NCI-H510A treated with DMSO at 0.1 percent for 48 hours (cell line): ENCODE measurements at regions not wholly inside any gene's neighbourhood (a gene's known extent, or its start where the extent isn't known, plus 50 kb on each side); places are given as distances from the start of the nearest gene placed in this dataset.

ENCODE experiments used
- DNase-seq: peaks from one replicate; lab custom pipeline; 2025; lab: John Stamatoyannopoulos, UW

DNA sequence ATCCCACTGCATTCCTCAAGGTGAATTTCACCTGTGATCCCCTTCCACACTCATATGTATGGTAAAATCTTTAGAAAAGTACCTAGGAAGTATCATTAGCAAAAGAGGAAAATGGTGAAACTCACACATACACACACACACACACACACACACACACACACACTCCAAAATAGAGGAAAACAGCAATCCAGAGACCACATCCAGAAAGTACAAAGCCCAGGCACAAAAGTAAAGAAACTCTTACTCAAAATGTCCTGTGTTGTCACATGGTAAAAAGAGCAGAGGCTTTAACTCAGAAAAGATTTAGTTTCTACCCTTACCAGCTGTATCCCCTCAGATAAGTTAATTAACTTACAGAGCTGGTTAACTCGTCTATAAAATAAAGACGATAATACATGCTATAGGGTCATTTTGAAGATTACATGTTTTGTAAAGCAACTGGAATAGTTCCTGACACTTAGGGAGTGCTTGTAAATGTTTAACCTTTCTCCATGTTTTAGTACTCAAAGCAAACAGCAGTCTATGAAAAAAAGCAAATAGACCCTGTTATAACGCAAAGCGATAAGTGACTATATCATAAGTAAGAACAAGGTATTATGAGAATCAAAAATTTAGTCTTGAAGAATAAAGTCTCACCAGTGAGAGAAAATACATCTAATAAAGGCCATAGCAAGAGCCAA is 360.0 kb upstream of the LRATD1 start:
- DNase-seq = no peak

DNA sequence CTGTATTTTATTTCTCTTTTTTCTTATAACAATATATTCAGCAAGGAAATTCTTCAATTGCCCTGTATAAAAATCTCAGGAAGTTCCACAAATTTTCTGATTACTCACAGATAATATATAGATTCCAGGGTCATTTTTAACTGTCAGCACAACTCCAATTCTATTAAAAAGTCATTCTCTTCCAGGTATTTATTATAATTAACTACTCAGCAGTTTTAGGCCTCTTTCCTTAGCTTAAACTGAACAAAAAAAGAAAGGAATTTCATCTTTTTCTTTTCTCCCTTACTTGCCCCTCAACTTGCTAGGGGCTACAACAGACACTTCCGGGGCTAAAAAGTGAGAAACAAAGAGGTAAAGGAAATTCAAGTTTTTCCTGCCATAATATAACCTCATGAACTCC is 358.9 kb upstream of the LRATD1 start:
- no peak for DNase-seq

DNA sequence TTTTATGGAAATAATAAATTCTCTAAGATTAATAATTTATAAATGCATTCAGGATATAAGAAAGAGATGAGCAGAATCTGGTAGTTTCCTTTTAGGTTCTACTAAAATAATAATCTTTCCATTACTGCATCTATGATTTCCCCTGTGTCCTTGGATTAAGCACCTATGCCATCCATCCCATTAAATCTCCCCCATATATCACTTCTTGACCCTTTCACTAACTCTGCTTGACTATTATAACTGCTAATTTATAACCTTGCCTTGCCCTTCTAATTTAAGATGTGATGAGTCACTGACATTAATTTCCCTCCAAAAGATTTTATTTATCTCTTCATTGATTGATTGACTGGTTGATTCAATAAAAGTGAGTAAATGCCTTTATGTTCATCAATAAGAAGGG is 348.3 kb upstream of the LRATD1 start:
- DNase-seq = no peak

DNA sequence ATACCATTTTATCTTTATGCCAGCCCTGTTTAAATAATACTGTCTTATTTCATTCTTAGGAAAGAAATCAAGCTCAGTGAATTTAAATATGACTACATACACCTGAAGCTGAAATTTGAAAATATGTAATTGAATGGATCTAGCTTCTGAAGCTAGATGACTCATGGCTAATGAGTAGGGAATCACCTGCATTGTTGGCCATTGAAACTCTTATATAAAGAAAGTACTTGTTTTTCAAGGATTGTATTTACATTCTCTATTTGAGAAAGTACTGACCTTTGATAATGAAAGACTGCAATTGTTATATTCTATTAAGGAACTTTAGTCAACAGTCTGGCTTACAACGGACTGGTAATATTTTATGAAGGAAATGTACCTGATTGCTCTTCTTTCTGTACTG is 346.7 kb upstream of the LRATD1 start:
- peak; percentile 51 for DNase-seq

DNA sequence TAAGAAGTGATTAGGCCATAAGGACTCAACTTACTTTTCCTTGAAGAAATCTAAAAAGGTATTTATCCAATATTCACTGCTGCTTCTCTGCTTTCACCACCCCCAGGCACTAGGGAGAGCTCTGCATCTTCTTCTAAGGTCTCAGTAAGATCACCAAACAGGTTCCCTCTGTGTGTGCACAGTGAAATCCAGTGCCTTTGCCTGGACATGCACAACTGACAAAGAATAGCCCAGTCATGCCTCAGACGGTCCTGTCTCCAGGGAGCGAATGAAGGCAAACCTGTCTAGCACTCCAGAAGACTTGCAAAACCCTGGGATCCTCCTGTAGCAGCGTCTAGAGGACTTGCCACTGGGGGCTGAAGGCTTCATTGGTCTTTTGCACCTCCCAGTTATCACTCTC is 344.5 kb upstream of the LRATD1 start:
- DNase-seq = peak; percentile 68

DNA sequence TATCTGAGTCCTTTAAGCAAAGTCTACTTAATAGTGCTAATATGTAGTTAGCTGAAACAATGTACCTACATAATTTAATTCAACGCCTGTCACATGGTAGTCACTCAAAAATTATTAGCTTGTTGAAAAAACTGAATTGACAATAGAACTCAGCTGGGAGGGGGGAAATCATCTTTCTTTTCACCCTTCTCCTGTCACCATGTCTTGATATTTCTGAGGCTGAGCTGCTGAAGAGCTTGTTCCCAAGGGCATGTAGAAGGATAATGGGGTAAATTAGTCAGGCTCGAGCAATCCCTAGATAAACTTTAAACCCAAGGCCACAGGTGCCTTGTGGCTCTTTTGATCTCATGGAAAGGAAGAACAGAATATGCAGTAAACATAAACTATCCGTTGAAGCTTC is 339.6 kb upstream of the LRATD1 start:
- no peak for DNase-seq

DNA sequence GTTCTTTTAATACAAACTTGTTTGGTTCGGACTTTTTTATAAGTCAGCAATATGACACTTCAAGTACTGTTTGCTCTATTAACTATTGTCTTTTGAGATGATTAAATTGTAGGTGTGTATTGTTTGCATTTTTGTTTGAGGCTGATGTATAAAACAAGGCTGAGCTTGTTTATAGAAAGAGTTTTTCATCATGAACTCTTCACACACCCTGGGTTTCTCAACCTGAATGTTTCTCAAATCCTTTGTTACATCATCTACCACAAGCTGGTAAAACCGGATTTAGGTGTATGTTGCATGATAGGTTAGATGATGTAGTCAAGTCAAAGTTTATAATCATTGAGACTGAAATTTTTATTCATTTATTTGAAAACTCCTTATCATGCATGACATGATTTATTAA is 335.2 kb upstream of the LRATD1 start:
- DNase-seq = peak; percentile 78

DNA sequence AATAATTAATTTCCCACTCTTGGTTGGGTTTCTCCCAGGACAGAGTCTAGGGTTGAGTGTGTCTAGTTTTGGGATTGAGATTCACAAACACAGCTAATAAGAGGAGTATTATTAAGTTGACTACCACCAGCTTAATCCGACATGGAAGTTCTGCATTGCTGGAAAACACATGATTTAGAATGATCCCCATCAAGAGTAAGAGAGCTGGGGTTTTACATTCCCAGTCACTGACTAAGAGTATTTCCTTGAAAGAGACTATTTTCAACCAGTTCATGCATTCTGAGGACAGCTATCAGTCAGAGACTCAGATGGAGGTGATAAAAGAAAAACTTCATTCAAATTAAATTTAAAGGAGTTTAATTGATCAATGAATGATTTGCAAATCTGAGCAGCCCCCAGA is 334.6 kb upstream of the LRATD1 start:
- no peak for DNase-seq

DNA sequence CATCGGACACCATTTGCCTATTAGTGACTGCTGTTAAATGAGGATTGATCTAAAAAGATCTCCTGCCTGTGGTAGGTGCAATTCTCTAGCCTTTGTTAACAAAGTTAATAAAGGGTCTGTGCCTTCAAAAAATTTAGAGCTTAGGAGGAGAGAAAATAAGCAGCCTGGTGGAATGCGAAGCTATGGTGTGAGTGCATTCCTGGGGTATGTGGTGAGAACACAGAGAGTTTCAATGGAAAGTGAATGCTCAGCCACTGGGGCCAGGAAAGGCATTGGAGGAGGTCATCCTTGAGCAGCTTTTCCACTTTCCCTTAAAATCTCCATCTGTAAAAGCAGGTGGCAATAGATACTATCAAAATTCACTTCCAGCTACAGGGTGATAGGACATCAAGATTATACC is 331.2 kb upstream of the LRATD1 start:
- DNase-seq = no peak

DNA sequence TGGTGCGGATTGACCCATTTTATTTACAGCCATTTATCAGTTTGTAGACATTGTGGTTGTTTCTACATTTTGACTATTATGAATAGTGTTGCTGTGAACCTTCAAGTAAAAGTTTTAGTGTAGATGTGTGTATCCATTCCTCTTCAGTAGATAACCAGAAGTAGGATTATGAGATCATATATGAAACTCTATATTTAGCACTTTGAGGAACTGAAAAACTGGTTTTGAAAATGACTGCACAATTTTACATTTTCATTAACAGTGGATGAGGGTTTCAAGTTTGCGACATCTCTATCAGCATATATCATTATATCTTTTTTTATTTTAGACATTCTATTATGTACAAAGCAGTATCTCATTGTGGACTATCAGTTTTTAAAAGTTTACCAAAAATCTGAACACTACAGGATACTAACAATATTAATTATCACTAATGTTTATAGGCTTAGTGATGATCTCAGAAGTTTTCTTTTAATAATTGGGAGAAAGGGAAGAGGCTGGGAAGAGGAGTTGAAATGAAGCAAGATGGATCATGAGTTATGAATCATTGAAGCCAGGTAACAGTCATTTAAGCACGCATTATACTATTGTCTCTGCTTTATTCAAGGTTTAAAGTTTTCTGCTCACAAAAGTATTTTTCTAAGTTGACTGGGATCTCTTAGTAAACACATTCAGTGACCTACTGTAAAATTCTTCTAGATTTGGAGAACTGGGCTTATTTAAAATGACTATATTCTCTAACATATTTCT is 329.0 kb upstream of the LRATD1 start:
- DNase-seq = no peak

DNA sequence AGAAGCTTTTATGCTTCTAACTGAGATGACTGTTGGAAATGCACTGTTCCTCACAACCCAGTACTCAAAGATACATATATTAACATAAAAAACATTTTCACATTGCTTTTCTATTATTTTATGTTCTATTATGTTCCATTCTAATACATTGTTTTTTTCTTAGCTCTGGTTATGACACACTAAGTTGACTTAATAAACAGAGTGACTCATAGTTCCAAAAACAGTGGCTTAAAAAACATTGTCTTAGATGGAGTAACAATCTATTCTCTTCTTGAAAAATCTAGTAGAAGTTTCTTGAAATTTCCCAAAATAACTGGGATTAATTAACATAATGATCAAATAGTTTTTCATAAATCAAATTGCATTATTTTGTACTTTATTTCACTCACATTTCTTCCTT is 328.2 kb upstream of the LRATD1 start:
- no peak for DNase-seq

DNA sequence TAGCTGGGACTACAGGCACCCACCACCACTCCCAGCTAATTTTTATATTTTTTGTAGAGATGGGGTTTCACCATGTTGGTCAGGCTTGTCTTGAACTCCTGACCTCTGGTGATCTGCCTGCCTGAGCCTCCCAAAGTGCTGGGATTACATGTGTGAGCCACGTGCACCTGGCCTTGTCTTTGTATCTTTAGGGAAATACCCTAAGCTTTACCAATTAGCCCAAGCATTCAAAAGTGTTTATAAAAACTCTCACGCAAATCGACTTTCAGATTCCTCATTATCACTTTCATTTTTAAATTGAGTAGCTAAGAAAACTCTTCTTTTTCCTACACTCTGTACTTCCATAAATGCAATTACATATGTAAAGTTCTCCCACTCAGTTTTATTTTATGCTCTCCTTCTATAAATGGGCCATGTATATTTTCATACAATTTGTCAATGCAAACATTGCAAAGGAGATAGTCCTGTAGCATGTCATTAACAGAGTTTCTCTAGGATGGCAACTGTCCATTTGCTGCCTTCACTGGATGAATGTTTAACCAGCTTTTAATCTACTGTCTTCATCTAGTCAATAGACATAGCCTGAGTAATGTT is 326.2 kb upstream of the LRATD1 start:
- no peak for DNase-seq

DNA sequence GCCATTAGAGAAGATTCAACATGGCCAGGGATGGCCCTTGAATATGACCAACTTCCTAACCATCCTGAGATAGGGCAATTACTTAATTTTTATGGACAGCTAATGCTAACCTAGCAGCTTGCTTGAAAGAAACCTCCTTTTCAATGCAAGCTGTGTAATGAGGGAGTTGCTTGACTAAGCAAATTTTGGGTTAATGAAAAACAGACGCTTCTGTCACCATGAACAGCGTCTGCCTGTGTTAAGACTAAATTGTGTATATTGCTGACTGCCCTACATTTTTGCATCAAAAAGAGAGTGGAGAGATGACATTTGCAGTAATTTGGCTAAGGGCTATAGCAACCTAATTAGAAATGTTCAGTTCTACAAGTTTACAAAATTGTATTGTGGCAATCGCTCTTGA is 319.2 kb upstream of the LRATD1 start:
- DNase-seq = no peak

DNA sequence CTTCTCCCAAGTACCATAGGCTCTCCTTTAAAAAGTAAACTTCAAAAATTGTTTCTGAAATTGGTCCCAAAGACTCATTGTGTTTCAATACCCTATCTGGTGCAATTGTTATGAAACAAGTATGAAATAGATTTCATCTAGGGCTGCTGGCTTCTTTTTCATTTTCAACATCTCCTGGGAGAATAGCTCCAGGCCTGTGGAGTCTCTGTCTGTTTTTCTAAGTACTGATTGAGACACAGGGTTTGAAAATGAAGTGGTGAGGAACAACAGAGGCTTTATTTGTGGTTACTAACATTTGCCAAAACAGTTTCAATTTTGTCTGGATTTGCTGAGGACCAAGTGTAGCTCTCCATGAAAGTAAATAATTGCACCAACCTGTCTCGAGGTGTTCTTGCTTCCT is 315.9 kb upstream of the LRATD1 start:
- DNase-seq = no peak

DNA sequence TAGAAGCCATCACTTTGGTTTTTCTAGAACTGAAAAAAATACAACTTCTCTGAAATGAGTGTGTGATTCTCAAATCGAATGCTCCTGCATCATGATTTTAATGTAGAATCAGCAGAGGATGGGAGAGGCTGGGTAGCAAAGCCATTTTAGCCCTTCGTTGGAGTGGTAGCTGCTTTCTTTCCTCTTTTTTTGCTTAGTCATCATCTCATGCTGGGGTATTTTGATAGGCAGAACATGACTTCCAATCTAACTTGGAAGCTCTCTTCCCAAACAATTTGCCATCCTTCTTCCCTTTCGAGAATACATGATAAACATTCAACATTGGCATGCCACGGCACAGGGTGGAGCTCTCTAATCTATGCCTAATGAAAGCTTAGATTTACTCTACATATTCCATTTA is 311.2 kb upstream of the LRATD1 start:
- DNase-seq = no peak

DNA sequence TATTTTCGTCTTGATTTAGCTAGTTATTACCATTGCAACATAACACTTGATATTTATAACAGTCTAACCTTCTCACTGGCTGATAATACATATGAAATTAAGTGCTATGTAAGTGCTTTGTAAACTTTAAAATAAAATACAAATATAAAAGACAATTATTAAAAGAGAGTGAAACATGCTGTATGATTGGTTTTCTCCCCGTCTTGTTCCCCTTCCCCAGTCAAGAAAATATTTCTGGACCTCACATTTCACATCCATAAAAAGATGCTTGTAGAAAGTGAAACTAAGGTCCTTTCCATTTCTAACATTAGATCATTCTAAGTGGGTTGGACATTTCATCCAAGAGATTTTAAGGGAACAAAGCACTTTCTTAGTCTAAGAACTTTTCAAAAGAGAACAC is 310.2 kb upstream of the LRATD1 start:
- DNase-seq = no peak

DNA sequence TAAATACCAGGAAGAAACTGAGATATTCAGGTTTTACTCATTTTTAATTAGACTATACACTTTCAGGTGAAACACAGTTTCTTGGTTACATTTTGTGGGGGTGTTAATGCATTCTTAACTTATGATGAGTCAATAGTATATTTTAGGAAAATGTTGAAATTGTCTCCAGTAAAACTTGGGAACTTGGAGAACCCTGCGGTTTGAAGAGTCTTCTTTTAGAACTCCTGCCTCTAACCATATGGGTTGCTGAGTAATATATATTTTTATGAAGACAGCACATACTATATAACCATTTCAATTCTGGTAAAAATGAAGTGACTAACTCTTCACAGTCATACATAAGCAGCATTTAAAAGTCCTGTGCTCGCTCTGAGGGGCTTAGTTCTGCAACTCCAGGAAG is 308.2 kb upstream of the LRATD1 start:
- DNase-seq = no peak

DNA sequence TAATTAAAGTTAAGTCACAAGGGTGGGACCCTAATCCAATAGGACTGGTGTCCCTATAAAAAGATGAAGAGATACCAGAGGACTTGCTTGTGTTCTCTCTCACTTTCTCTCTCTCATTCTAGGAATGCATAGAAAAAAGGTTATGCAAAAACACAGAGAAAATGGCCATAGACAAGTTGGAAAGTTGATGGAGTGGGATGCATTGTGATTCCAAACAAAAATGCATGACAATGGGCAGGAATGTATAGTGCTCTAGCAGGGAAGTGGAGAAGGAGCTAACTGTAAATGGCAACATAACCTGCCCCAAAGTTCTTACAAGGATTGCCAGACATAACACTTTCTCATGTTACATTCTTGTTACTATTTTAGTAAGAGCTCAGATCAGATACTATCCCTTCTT is 301.6 kb upstream of the LRATD1 start:
- no peak for DNase-seq

DNA sequence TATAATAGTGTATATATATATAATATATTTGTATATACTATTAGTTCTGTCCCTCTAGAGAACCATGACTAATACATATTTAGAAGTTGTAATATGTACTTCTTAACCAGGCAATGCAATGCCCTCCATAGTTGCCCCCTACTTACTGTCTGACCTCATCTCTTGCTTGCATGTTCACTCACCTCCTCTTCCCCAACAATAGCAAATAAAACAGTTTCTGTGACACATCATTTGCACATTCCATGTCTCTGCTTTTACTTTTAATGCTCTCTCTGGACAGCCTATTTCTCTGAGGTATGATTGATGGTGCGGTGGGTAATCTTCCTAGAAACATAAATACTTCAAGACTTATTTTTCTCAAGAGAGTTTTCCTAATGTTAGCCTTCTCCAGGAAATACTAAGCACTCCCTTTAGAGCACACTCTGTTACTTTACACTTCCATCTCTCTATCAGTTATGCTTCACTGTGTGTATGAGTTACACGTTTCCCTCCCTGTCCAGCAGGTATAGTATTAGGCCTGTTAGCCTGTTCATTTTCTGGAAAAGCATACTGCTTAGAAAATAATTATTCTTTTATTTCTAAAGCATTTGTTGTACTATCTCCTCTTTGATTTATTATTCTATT is 295.6 kb upstream of the LRATD1 start:
- no peak for DNase-seq

DNA sequence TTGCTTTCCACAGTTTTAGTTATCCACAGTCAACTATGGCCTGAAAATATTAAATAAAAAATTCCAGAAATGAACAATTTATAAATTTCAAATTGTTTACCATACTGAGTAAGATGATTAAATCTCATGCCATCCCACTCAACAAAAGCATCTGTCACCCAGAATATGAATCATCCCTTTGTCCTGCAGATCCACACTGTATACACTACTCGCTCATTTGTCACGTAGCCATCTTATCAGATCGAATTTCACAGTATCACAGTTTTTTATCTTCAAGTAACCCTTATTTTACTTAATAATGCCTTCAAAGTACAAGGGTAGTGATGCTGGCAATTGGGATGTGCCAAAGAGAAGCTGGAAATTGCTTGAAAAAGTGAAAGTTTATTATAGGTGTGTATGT is 291.8 kb upstream of the LRATD1 start:
- DNase-seq = peak; percentile 33

DNA sequence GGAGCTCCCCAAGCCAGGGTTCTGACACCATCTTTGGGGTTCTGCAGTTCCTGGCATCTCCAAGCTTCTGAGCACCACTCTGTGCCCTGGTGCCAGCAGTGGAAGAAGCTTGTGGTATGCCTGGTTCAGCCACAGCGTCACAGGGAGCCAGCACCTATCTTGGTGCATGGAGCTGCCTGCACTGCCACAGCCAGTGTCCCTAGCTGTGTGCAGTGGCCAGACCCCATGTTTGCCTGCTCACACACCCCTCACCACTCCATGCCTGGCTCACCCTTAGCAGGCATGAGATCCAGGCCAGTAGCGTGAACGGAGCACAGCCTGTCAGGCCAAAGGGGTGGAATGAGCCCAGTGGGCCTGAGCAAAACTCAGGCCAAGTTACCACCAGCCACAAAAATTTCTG is 290.2 kb upstream of the LRATD1 start:
- no peak for DNase-seq

DNA sequence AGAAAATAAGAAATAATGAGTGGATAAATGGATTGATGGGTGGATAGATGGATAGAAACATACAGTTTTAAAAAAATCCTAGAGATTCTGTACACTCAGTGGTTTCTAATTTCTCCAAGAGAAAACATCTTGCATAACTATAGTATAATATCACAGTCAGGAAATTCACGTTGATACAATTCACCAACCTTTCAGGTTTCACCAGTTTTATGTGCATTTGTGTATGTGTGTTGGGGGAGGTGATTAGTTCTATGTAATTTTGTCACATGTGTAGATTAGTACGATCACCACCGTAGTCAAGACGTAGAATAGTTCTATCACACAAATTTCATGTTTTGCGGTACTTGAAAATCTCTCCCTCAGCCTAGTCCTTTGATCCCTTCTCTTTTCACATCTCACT is 288.2 kb upstream of the LRATD1 start:
- DNase-seq = no peak

DNA sequence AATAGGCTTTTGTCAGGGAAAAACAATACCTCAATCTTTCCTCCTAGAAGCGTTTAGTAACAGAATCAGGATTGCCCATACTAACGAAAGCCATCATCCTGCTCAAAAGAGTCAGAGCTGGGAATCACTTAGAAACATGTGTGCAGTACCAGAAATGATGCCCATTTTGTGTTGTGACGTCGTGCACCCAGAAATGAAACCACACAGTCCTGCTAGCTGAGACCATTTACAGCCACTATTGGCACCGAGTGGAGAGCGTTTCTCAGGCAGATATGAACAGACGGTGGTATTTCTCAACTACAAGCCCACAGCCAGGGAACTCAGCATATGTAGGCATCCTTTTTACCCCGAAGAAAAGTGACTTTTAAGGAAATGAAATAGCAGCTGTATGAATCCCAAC is 284.3 kb upstream of the LRATD1 start:
- no peak for DNase-seq
